Lower leg skin (tissue), 4 donors: ENCODE measurements at regions not wholly inside any gene's neighbourhood (a gene's known extent, or its start where the extent isn't known, plus 50 kb on each side); places are given as distances from the start of the nearest gene placed in this dataset.

Experiments
- DNase-seq, 2 donors: peaks; one replicate each; pipeline ENCODE4 v3.0.0-alpha.2; 2019; ENCODE audit warnings: low spot score in 2 of 2
- H3K4me3 ChIP-seq: fragments of 200-600 bp; sonication (generic); 2 replicates; pipeline ENCODE4 v1.5.1; 2017; ENCODE audit warnings: mild to moderate bottlenecking, low read depth; ENCODE audit not compliant: poor library complexity, severe bottlenecking
- POLR2A ChIP-seq, 2 donors: fragments of 450-650 bp; IDR thresholded peaks; one replicate each; pipeline ENCODE4 v1.6.1; 2016 to 2017; ENCODE audit warnings: antibody characterized with exemption in 2 of 2, mild to moderate bottlenecking in 1 of 2, moderate library complexity in 1 of 2
- intact Hi-C: fragments of 100-400 bp; cut with DNase I; formaldehyde crosslinking; loops from one replicate; pipeline ENCODE4 v1.15.0; 2023; ENCODE audit warnings: low total_unique reads
- TF ChIP-seq, protein P1 (sequence below), 3 donors: fragments of 450-650 bp; IDR thresholded peaks; one replicate each; pipeline ENCODE4 v1.5.1; 2016; ENCODE audit warnings: antibody characterized with exemption in 3 of 3, mild to moderate bottlenecking in 3 of 3, moderate library complexity in 2 of 3

DNA sequence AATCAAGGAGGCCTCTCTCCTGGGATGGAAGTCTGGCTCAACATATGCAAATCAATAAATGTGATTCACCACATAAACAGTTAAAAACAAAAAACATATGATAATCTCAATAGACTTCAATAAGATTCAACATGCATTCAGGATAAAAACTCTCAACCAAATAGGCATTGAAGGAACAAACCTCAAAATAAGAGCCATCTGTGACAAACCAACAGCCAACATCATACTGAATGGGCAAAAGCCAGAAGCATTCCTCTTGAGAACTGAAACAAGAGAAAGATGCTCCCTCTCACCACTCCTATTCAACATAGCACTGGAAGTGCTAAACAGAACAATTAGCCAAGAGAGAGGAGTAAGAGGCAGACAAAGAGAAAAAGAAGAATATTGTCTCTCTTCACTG lies 54.0 kb upstream of the SEZ6L start:
- intact Hi-C loops, result no loop called here
- no peak overlapping the region for H3K4me3 ChIP-seq
- TF ChIP-seq, protein P1, sequence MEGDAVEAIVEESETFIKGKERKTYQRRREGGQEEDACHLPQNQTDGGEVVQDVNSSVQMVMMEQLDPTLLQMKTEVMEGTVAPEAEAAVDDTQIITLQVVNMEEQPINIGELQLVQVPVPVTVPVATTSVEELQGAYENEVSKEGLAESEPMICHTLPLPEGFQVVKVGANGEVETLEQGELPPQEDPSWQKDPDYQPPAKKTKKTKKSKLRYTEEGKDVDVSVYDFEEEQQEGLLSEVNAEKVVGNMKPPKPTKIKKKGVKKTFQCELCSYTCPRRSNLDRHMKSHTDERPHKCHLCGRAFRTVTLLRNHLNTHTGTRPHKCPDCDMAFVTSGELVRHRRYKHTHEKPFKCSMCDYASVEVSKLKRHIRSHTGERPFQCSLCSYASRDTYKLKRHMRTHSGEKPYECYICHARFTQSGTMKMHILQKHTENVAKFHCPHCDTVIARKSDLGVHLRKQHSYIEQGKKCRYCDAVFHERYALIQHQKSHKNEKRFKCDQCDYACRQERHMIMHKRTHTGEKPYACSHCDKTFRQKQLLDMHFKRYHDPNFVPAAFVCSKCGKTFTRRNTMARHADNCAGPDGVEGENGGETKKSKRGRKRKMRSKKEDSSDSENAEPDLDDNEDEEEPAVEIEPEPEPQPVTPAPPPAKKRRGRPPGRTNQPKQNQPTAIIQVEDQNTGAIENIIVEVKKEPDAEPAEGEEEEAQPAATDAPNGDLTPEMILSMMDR (IDR thresholded peaks at IDR 0.05), result no peak
- TF ChIP-seq POLR2A (IDR thresholded peaks at IDR 0.05), result no peak
- no peak for DNase-seq
